ENCODE measurements at regions not wholly inside any gene's neighbourhood (a gene's known extent, or its start where the extent isn't known, plus 50 kb on each side); places are given as distances from the start of the nearest gene placed in this dataset.

- intact Hi-C loops (cut with DNase I), result no loop called here
- Histone ChIP-seq H3K36me3 (replicated peaks in 1 of 2; ENCODE audit: insufficient read depth in 1 of 2, low read depth in 2 of 2) (no peaks in the 10 kb centered on the region), H3K27ac (no peak overlapping the region), H3K4me3 (no peak overlapping the region), H3K4me1 (no peaks in the 10 kb centered on the region), H3K9me3 (no peaks in the 10 kb centered on the region), H3K27me3 (no peaks in the 10 kb centered on the region)
- 34 to 53% methylated on average over 5 of the region's 5 CpGs for WGBS, 2 donors
- ATAC-seq (no peak), DNase-seq (no peak)
- no peak for TF ChIP-seq CTCF (IDR thresholded peaks at IDR 0.05)
- TF ChIP-seq POLR2A (IDR thresholded peaks at IDR 0.05), result no peak
These were observed 259.0 kb upstream of the PCDH7 start for GRCh38 chr4:30461218-30461617.

- TF ChIP-seq CTCF (IDR thresholded peaks at IDR 0.05) (no peak), POLR2A (IDR thresholded peaks at IDR 0.05) (no peak)
- DNase-seq, result no peak
- Histone ChIP-seq H3K36me3 (replicated peaks in 1 of 2; ENCODE audit: insufficient read depth in 1 of 2, low read depth in 2 of 2) (no peaks in the 10 kb centered on the region), H3K27ac (no peak overlapping the region), H3K4me3 (no peak overlapping the region), H3K4me1 (no peaks in the 10 kb centered on the region), H3K27me3 (no peaks in the 10 kb centered on the region), H3K9me3 (no peaks in the 10 kb centered on the region)
- 66 to 67% methylated on average over 6 of the region's 6 CpGs for WGBS, 2 donors
- ATAC-seq, result no peak
- intact Hi-C loops (cut with DNase I), result no loop called here
These were observed 257.6 kb upstream of the PCDH7 start for GRCh38 chr4:30462445-30463090.

GRCh38 chr4:30471861-30472260 lies 248.3 kb upstream of the PCDH7 start:
- no peaks in the 10 kb centered on the region for H3K9me3 ChIP-seq
- H3K27me3 ChIP-seq, result no peaks in the 10 kb centered on the region
- TF ChIP-seq POLR2A (IDR thresholded peaks at IDR 0.05) (no peak), CTCF (IDR thresholded peaks at IDR 0.05) (no peak)
- no peaks in the 10 kb centered on the region for H3K36me3 ChIP-seq (replicated peaks in 1 of 2; ENCODE audit: insufficient read depth in 1 of 2, low read depth in 2 of 2)
- DNase-seq (no peak), ATAC-seq (no peak)
- H3K4me3 ChIP-seq, result no peak overlapping the region
- 51 to 53% methylated on average over 3 of the region's 3 CpGs for WGBS, 2 donors
- H3K4me1 ChIP-seq, result no peaks in the 10 kb centered on the region
- intact Hi-C loops (cut with DNase I), result no loop called here
- H3K27ac ChIP-seq, result no peak overlapping the region

GRCh38 chr4:30473225-30473624 lies 246.9 kb upstream of the PCDH7 start:
- DNase-seq, result no peak
- ATAC-seq, result no peak
- H3K27ac ChIP-seq, result no peak overlapping the region
- no peak for TF ChIP-seq CTCF (IDR thresholded peaks at IDR 0.05)
- no peak for TF ChIP-seq POLR2A (IDR thresholded peaks at IDR 0.05)
- no peaks in the 10 kb centered on the region for H3K9me3 ChIP-seq
- no peaks in the 10 kb centered on the region for H3K27me3 ChIP-seq
- H3K4me3 ChIP-seq, result no peak overlapping the region
- intact Hi-C loops (cut with DNase I), result no loop called here
- no peaks in the 10 kb centered on the region for H3K4me1 ChIP-seq
- H3K36me3 ChIP-seq (replicated peaks in 1 of 2; ENCODE audit: insufficient read depth in 1 of 2, low read depth in 2 of 2), result no peaks in the 10 kb centered on the region
- 41 to 44% methylated on average over 2 of the region's 2 CpGs for WGBS, 2 donors

GRCh38 chr4:30495251-30495650 lies 224.9 kb upstream of the PCDH7 start:
- no peak overlapping the region for H3K27ac ChIP-seq
- DNase-seq, result no peak
- intact Hi-C loops (cut with DNase I), result no loop called here
- WGBS, 2 donors, result 72 to 73% methylated on average over 3 of the region's 3 CpGs
- H3K4me1 ChIP-seq, result no peaks in the 10 kb centered on the region
- H3K27me3 ChIP-seq, result no peaks in the 10 kb centered on the region
- H3K9me3 ChIP-seq, result no peaks in the 10 kb centered on the region
- TF ChIP-seq CTCF (IDR thresholded peaks at IDR 0.05), result no peak
- no peak for TF ChIP-seq POLR2A (IDR thresholded peaks at IDR 0.05)
- ATAC-seq, result no peak
- H3K36me3 ChIP-seq (replicated peaks in 1 of 2; ENCODE audit: insufficient read depth in 1 of 2, low read depth in 2 of 2), result no peaks in the 10 kb centered on the region
- no peak overlapping the region for H3K4me3 ChIP-seq

Data from body of pancreas (tissue), 4 donors.